ENCODE measurements at regions not wholly inside any gene's neighbourhood (a gene's known extent, or its start where the extent isn't known, plus 50 kb on each side); places are given as distances from the start of the nearest gene placed in this dataset.

DNA sequence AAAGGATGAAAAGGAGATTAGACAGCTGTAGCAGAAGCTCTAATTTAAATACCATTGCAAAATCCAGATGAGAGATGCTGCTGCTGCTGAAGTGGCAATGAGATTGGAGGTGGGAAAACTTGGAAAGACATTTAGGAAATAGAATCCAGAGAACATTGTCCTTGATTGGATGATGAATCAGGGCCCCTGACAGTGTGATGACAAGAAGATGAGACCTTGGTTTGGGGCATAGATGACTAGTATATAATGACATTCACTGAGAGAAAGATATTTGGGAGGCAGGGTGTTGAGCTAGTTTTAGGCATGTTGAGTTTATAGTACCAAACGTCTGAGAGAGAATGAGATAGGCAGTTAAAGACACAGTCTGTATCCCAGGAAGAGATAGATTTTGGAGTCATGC is 311.5 kb upstream of the MPDZ start:
- no peaks in the 10 kb centered on the region for H3K9me3 ChIP-seq (ENCODE audit: severe bottlenecking)
- TF ChIP-seq, protein P1, sequence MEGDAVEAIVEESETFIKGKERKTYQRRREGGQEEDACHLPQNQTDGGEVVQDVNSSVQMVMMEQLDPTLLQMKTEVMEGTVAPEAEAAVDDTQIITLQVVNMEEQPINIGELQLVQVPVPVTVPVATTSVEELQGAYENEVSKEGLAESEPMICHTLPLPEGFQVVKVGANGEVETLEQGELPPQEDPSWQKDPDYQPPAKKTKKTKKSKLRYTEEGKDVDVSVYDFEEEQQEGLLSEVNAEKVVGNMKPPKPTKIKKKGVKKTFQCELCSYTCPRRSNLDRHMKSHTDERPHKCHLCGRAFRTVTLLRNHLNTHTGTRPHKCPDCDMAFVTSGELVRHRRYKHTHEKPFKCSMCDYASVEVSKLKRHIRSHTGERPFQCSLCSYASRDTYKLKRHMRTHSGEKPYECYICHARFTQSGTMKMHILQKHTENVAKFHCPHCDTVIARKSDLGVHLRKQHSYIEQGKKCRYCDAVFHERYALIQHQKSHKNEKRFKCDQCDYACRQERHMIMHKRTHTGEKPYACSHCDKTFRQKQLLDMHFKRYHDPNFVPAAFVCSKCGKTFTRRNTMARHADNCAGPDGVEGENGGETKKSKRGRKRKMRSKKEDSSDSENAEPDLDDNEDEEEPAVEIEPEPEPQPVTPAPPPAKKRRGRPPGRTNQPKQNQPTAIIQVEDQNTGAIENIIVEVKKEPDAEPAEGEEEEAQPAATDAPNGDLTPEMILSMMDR (IDR thresholded peaks at IDR 0.05; ENCODE audit: low read depth, low read length): no peak
- no peaks in the 10 kb centered on the region for H3K27me3 ChIP-seq (ENCODE audit: insufficient read depth, low read depth, severe bottlenecking)
- no peaks in the 10 kb centered on the region for H3K36me3 ChIP-seq
- DNase-seq: no peak
- H3K27ac ChIP-seq: no peak overlapping the region
- H3K4me3 ChIP-seq (ENCODE audit: low read depth, low read length): no peak overlapping the region

DNA sequence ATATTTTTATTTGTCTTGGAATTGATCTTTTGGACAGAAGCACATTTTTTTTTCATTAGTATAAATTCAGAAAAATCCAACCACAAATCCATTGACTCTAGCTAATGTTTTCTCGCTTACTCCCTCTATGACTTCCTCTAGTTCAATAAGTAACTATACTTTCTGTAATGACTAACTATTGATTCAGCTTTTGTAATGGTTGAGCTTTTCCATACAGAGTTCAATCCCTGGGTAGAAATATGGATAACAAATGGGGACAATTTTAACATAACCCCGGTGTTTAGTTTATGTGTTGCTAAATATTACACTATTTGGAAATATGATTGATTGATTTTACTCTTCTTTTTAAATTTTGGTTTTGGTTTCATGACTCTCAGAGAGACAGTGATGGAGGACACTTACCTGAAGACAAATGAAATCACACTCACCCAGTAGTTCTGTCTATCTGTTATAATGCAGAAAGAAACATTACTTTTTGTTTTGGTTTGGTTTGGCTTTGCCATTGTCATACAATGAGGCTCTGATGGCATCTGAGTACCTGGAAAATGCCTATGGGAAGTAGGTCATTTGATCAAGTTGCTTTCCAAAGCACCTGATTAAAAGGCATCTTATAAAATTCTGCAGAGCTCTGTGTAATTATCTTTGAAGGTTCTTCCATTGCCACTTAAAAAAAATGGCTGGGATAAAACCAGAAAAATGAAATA is 309.7 kb upstream of the MPDZ start:
- TF ChIP-seq, protein P1 (IDR thresholded peaks at IDR 0.05; ENCODE audit: low read depth, low read length): no peak
- Histone ChIP-seq H3K27ac (no peak overlapping the region), H3K9me3 (ENCODE audit: severe bottlenecking) (no peaks in the 10 kb centered on the region), H3K27me3 (ENCODE audit: insufficient read depth, low read depth, severe bottlenecking) (no peaks in the 10 kb centered on the region), H3K4me3 (ENCODE audit: low read depth, low read length) (no peak overlapping the region), H3K36me3 (no peaks in the 10 kb centered on the region)
- DNase-seq: no peak

DNA sequence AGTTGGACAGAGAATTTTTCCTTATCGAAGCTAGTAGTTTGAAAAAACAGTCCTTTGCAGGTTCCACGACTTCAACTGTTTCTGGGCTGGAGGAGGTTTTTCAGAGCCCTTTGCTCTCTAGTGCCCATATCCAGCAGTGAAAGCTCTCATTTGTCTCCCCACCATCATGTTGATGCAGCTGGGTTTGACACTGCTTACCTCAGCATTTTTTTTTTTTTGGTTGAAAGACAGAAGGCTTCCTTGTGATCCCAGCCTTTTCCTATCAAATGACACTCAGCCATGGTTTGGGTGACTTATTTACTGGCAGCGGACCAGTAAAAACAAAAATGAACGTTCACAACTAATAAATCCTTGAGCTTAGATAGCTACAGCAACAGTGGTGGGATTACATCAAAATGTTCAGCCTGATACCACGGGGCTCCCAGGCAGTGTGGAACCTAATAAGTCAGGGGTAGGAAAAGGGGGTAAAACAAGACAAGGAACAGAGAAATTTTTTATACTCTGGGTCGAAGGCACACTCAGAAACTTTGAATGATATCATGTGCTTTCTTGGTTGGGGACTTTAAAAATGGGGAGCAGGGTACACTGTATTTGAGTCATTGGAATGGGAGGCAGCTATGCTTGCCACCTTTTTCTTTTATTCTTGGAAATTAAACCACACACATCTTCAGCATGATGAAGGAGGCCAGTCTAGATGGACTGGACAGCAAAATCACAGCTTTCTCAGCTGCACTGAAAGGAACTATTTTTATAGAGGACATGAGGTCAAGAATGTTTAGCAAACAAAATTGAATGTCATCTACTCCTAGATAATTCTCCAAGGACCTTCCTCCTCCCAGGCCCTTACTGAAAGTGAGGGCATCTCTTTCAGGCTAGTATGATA is 308.9 kb upstream of the MPDZ start:
- TF ChIP-seq, protein P1 (IDR thresholded peaks at IDR 0.05; ENCODE audit: low read depth, low read length): no peak

DNA sequence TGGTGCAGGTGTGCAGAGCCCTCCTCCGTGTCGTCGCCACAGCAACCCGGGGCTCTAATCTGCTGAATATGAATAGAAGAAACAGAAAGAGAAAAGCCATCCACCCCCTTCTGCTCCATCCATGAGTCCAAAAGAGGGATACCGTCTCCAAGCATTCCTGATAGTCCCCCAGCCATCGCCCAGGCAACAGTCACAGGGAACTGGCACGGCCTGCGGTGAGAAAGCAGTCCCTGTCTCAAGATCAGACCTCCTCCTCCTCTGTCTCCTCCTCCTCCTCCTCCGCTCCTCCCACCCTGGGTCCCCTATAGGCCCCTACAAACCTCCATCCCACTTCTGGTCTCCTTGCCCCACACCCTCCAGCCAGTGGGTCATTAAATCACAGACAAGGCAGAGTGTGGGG is 308.1 kb upstream of the MPDZ start:
- H3K9me3 ChIP-seq (ENCODE audit: severe bottlenecking): no peaks in the 10 kb centered on the region
- no peak overlapping the region for H3K27ac ChIP-seq
- TF ChIP-seq, protein P1 (IDR thresholded peaks at IDR 0.05; ENCODE audit: low read depth, low read length): no peak
- H3K36me3 ChIP-seq: no peaks in the 10 kb centered on the region
- no peaks in the 10 kb centered on the region for H3K27me3 ChIP-seq (ENCODE audit: insufficient read depth, low read depth, severe bottlenecking)
- no peak for DNase-seq
- H3K4me3 ChIP-seq (ENCODE audit: low read depth, low read length): no peak overlapping the region

More for the DNA sequence above, 308.9 kb upstream of the MPDZ start:
- no peak overlapping the region for H3K4me3 ChIP-seq (ENCODE audit: low read depth, low read length)
- no peaks in the 10 kb centered on the region for H3K36me3 ChIP-seq
- DNase-seq: no peak
- H3K27ac ChIP-seq: no peak overlapping the region
- no peaks in the 10 kb centered on the region for H3K27me3 ChIP-seq (ENCODE audit: insufficient read depth, low read depth, severe bottlenecking)
- no peaks in the 10 kb centered on the region for H3K9me3 ChIP-seq (ENCODE audit: severe bottlenecking)

DNA sequence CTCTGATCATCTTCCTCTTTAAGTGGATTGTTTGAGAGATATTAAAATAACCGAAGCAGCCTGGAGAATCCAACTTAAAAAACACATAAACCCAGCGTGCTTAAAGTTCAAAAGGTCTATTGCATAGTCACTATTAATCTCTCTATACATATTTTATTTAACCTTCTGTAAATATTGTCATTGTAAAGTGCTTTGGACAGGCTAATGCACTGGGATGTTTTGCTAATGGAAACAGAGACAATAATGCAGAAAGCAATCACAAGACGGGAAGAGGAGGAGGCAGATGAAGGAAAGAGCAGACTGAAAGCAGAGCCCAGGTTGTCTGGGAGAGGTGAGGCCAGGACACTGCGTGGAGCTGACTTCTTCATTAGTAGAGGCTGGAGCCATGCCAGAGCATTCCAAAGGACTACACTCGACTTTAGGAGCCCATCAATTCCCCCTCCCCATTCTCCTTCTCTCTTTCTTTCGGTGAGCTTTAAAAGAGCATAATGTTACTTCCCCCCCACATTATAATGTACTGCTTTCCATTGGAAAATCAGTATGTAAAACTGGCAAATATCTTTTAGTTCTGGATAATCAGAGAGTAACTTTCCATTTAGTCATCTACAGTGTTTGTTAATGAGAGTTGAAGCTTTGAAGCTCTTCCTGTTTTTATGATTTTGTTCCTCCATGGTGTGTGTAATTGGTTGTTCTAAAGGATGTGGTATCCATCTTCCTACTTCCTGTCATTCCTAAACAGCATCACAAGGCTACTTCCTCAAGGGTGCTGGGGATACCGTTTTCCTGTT is 307.3 kb upstream of the MPDZ start:
- Histone ChIP-seq H3K27ac (no peak overlapping the region), H3K36me3 (no peaks in the 10 kb centered on the region), H3K27me3 (ENCODE audit: insufficient read depth, low read depth, severe bottlenecking) (no peaks in the 10 kb centered on the region), H3K9me3 (ENCODE audit: severe bottlenecking) (no peaks in the 10 kb centered on the region), H3K4me3 (ENCODE audit: low read depth, low read length) (no peak overlapping the region)
- TF ChIP-seq, protein P1 (IDR thresholded peaks at IDR 0.05; ENCODE audit: low read depth, low read length): no peak
- DNase-seq: no peak
